OCI-LY7 (cell line): ENCODE measurements at regions not wholly inside any gene's neighbourhood (a gene's known extent, or its start where the extent isn't known, plus 50 kb on each side); places are given as distances from the start of the nearest gene placed in this dataset.

Source experiments
- EZH2phosphoT487 ChIP-seq: fragments of 200-600 bp; sonication (generic); IDR thresholded peaks from 2 replicates; pipeline ENCODE4 v1.6.1; 2018; ENCODE audit warnings: low read depth, borderline replicate concordance, mild to moderate bottlenecking, mixed run types, antibody characterized with exemption, low read length, moderate library complexity, mixed read lengths
- TF ChIP-seq, protein P1 (sequence below): fragments of 200-600 bp; sonication (generic); conservative IDR thresholded peaks from 2 replicates; pipeline ENCODE4 v1.5.1; 2014; ENCODE audit warnings: mild to moderate bottlenecking, antibody characterized with exemption, low read length, moderate library complexity, mixed read lengths

DNA sequence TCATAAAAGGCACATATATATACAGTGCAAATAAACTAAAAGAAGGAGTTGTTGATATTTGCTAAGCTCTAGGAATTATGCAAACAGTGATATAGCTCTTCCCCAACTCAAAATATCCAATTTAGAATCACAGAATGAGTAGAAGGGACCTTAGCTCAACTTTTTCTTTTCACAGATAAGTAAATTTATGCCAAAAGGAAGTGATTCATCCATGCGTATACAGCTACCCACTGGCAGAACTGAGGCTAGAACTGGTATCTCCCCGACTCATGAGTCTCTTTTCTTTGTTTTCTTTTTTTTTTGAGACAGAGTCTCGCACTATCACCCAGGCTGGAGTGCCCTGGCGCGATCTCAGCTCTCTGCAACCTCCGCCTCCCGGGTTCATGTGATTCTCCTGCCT is 54.2 kb upstream of the SVIL start:
- TF ChIP-seq, protein P1, sequence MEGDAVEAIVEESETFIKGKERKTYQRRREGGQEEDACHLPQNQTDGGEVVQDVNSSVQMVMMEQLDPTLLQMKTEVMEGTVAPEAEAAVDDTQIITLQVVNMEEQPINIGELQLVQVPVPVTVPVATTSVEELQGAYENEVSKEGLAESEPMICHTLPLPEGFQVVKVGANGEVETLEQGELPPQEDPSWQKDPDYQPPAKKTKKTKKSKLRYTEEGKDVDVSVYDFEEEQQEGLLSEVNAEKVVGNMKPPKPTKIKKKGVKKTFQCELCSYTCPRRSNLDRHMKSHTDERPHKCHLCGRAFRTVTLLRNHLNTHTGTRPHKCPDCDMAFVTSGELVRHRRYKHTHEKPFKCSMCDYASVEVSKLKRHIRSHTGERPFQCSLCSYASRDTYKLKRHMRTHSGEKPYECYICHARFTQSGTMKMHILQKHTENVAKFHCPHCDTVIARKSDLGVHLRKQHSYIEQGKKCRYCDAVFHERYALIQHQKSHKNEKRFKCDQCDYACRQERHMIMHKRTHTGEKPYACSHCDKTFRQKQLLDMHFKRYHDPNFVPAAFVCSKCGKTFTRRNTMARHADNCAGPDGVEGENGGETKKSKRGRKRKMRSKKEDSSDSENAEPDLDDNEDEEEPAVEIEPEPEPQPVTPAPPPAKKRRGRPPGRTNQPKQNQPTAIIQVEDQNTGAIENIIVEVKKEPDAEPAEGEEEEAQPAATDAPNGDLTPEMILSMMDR: no peak
- TF ChIP-seq EZH2phosphoT487: no peak
